MM.1S (cell line): ENCODE measurements at regions not wholly inside any gene's neighbourhood (a gene's known extent, or its start where the extent isn't known, plus 50 kb on each side); places are given as distances from the start of the nearest gene placed in this dataset.

Experiments
- DNase-seq: peaks from one replicate; pipeline ENCODE4 v3.0.0-alpha.2; 2015
- H2AFZ ChIP-seq: fragments of 300-600 bp; sonication (generic); 2 replicates; pipeline ENCODE4 v1.6.0; 2016; ENCODE audit warnings: antibody characterized with exemption, low read length
- H3F3A ChIP-seq: fragments of 300-600 bp; sonication (generic); 2 replicates; pipeline ENCODE4 v1.6.1; 2016; ENCODE audit warnings: mild to moderate bottlenecking, antibody characterized with exemption, low read length, moderate library complexity, mixed read lengths; ENCODE audit not compliant: insufficient read depth
- H3K27ac ChIP-seq: fragments of 300-600 bp; sonication (generic); 2 replicates; pipeline ENCODE4 v1.5.1; 2016; ENCODE audit warnings: mild to moderate bottlenecking, low read length
- H3K27me3 ChIP-seq: fragments of 300-600 bp; sonication (generic); replicated peaks from 2 replicates; pipeline ENCODE4 v1.6.0; 2016; ENCODE audit warnings: low read length; ENCODE audit not compliant: insufficient read depth
- H3K36me3 ChIP-seq: fragments of 300-600 bp; sonication (generic); replicated peaks from 2 replicates; pipeline ENCODE4 v1.6.1; 2016; ENCODE audit warnings: mild to moderate bottlenecking, low read length, mixed read lengths; ENCODE audit not compliant: insufficient read depth
- H3K4me1 ChIP-seq: fragments of 300-600 bp; sonication (generic); 2 replicates; pipeline ENCODE4 v1.6.1; 2016; ENCODE audit warnings: low read length, mixed read lengths
- H3K4me2 ChIP-seq: fragments of 300-600 bp; sonication (generic); 2 replicates; pipeline ENCODE4 v1.6.0; 2016; ENCODE audit warnings: low read depth, low read length
- H3K4me3 ChIP-seq: fragments of 300-600 bp; sonication (generic); 2 replicates; pipeline ENCODE4 v1.5.1; 2016; ENCODE audit warnings: low read length, mixed read lengths
- H3K79me2 ChIP-seq: fragments of 300-600 bp; sonication (generic); 2 replicates; pipeline ENCODE4 v1.6.1; 2016; ENCODE audit warnings: mixed run types, low read length, mixed read lengths
- H3K9ac ChIP-seq: fragments of 300-600 bp; sonication (generic); 2 replicates; pipeline ENCODE4 v1.6.1; 2016; ENCODE audit warnings: low read length, mixed read lengths
- H3K9me2 ChIP-seq: fragments of 300-600 bp; sonication (generic); replicated peaks from 2 replicates; pipeline ENCODE4 v1.6.1; 2016; ENCODE audit warnings: mild to moderate bottlenecking, low read length, mixed read lengths; ENCODE audit not compliant: insufficient read depth
- H3K9me3 ChIP-seq: fragments of 300-600 bp; sonication (generic); replicated peaks from 2 replicates; pipeline ENCODE4 v1.6.1; 2016; ENCODE audit warnings: mild to moderate bottlenecking, low read length, mixed read lengths; ENCODE audit not compliant: insufficient read depth
- H4K20me1 ChIP-seq: fragments of 300-600 bp; sonication (generic); 2 replicates; pipeline ENCODE4 v1.6.1; 2016; ENCODE audit warnings: mild to moderate bottlenecking, low read length, moderate library complexity, mixed read lengths; ENCODE audit not compliant: insufficient read depth
- EZH2 ChIP-seq: fragments of 300-600 bp; sonication (generic); optimal IDR thresholded peaks from 2 replicates; pipeline ENCODE3; 2017; ENCODE audit warnings: low read depth, mild to moderate bottlenecking, antibody characterized with exemption, low read length, mixed read lengths
- EZH2phosphoT487 ChIP-seq: fragments of 300-600 bp; sonication (generic); IDR thresholded peaks from 2 replicates; pipeline ENCODE4 v1.6.1; 2018; ENCODE audit warnings: antibody characterized with exemption, low read length
- TF ChIP-seq, protein P1 (sequence below): fragments of 300-600 bp; sonication (generic); IDR thresholded peaks from 2 replicates; pipeline ENCODE4 v1.5.1; 2016; ENCODE audit warnings: antibody characterized with exemption, low read length, mixed read lengths

DNA sequence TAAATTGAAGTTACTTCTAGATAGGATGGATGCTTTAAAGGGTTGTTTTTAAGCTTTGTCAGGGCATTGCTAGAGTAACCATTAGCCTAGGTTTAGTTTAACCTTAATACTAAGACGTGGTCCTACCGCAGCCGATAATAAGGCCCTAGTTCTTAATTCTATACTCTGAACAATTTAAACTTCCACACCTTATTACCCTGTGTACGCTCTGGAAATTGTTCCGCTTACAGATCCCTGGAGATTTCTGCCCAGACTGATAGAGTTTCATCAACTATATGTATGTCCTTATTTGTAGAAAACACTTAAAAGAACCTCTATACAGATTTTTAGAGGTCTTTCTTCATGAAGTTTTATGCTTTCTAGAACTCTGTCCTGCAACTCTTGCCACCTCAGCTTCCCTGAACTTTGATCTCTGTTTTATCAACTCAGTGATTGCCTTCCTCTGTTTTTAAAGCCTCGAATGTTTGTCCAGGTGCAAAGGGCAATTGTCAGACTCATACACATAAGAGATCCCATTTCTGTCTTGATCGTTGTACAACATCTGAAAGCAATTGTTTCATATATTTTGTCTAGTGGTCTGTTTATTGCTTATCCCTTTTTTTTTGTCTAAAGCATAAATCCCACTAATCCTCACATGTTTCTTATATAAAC is 71.1 kb upstream of the VCX start:
- no peak overlapping the region for H3K4me3 ChIP-seq
- no peaks in the 10 kb centered on the region for H3K9me2 ChIP-seq
- no peaks in the 10 kb centered on the region for H3K9me3 ChIP-seq
- H2AFZ ChIP-seq = no peak overlapping the region
- no peak for DNase-seq
- no peaks in the 10 kb centered on the region for H3F3A ChIP-seq
- H3K27me3 ChIP-seq = no peaks in the 10 kb centered on the region
- no peaks in the 10 kb centered on the region for H3K4me1 ChIP-seq
- no peak overlapping the region for H3K27ac ChIP-seq
- H3K4me2 ChIP-seq = no peak overlapping the region
- no peaks in the 10 kb centered on the region for H4K20me1 ChIP-seq
- no peak overlapping the region for H3K9ac ChIP-seq
- TF ChIP-seq EZH2 = no peak
- TF ChIP-seq, protein P1, sequence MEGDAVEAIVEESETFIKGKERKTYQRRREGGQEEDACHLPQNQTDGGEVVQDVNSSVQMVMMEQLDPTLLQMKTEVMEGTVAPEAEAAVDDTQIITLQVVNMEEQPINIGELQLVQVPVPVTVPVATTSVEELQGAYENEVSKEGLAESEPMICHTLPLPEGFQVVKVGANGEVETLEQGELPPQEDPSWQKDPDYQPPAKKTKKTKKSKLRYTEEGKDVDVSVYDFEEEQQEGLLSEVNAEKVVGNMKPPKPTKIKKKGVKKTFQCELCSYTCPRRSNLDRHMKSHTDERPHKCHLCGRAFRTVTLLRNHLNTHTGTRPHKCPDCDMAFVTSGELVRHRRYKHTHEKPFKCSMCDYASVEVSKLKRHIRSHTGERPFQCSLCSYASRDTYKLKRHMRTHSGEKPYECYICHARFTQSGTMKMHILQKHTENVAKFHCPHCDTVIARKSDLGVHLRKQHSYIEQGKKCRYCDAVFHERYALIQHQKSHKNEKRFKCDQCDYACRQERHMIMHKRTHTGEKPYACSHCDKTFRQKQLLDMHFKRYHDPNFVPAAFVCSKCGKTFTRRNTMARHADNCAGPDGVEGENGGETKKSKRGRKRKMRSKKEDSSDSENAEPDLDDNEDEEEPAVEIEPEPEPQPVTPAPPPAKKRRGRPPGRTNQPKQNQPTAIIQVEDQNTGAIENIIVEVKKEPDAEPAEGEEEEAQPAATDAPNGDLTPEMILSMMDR = no peak
- no peaks in the 10 kb centered on the region for H3K36me3 ChIP-seq
- H3K79me2 ChIP-seq = no peaks in the 10 kb centered on the region

DNA sequence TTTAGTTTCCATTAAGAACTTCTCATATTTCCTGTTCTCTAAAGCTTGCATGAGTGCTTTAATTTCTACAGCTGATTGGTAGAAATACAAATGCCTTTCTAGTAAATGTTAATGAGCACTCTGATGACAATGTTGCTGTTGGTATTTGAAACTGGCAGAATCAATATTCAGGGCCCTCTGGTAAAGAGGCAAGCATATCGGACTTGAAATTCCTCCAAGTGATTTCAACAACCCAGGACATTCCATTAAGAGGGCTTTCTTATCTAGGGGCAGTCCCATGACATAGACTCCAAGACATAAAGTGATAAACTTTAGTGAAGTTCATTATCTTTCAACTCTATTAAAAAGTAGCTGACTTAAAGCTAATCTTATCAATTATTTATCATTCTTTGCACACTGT is 83.1 kb upstream of the VCX start:
- Histone ChIP-seq H3K4me2 (no peak overlapping the region), H3K9ac (no peak overlapping the region), H3K9me2 (no peaks in the 10 kb centered on the region), H3K27ac (no peak overlapping the region), H3K4me3 (no peak overlapping the region), H2AFZ (no peak overlapping the region), H3K9me3 (no peaks in the 10 kb centered on the region), H4K20me1 (no peaks in the 10 kb centered on the region), H3F3A (no peaks in the 10 kb centered on the region), H3K27me3 (no peaks in the 10 kb centered on the region), H3K79me2 (no peaks in the 10 kb centered on the region), H3K36me3 (no peaks in the 10 kb centered on the region), H3K4me1 (no peaks in the 10 kb centered on the region)
- DNase-seq = no peak
- no peak for TF ChIP-seq EZH2
- no peak for TF ChIP-seq EZH2phosphoT487
- TF ChIP-seq, protein P1 = no peak

DNA sequence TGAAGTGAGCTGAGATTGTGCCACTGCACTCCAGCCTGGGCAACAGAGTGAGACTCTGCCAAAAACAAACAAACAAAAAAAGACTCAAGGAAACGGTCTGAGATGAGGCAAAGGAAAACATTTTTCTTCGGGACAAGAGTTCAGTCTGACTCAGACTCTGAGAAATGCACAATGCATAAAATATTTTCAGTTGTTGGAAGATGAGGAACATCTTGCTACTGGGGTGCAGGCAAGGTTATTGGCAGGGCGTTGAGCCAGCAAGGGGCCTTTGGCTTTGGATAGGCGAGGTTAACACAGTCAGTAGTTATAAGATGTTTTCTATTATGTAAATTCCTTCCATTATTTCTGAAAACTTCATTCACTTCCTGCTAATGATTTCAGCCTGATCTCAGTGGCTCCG is 96.1 kb upstream of the VCX start:
- no peak for TF ChIP-seq EZH2
- TF ChIP-seq, protein P1 = no peak
- TF ChIP-seq EZH2phosphoT487 = no peak
- H3K9me2 ChIP-seq = no peaks in the 10 kb centered on the region

More for the DNA sequence above, 96.1 kb upstream of the VCX start:
- no peaks in the 10 kb centered on the region for H3K4me1 ChIP-seq
- H3K27ac ChIP-seq = no peak overlapping the region
- no peak for DNase-seq
- no peak overlapping the region for H3K4me3 ChIP-seq
- no peaks in the 10 kb centered on the region for H3K27me3 ChIP-seq
- no peaks in the 10 kb centered on the region for H3K36me3 ChIP-seq
- H3K9me3 ChIP-seq = no peaks in the 10 kb centered on the region
- no peaks in the 10 kb centered on the region for H4K20me1 ChIP-seq
- H3K4me2 ChIP-seq = no peak overlapping the region
- H3F3A ChIP-seq = no peaks in the 10 kb centered on the region
- no peaks in the 10 kb centered on the region for H3K79me2 ChIP-seq
- H3K9ac ChIP-seq = no peak overlapping the region
- no peak overlapping the region for H2AFZ ChIP-seq
